ENCODE measurements at regions not wholly inside any gene's neighbourhood (a gene's known extent, or its start where the extent isn't known, plus 50 kb on each side); places are given as distances from the start of the nearest gene placed in this dataset.

DNA sequence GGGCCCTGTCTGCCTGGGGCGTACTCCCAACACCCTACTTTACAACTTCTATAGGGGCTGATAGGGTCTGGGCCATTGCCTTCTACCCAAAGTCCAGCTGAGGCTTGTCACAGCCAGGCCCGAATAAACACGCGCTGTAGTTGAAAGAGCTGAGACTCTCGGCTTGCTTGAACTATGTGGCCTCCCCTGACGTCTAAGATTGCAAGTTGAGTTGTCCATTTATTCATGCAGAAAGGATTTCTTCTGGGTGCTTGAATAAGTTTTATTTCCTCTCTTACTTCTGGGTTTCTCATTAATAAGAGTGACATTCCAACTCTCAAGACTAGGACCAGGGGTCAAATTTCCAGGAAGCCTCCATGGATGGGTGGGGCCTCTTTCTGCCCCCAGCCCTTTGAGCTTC is 74.4 kb upstream of the VRK1 start:
- no peak overlapping the region for H3K18ac ChIP-seq (ENCODE audit: extremely low read depth, low read length)
- H3K9ac ChIP-seq (replicated peaks in 1 of 4; ENCODE audit: extremely low read depth in 1 of 4, low read depth in 3 of 4, low read length in 3 of 4) = no peak overlapping the region
- H2AFZ ChIP-seq (ENCODE audit: low read length) = no peak overlapping the region
- H3K4me3 ChIP-seq (ENCODE audit: extremely low read depth in 1 of 4, insufficient read depth in 2 of 4, low read depth in 3 of 4, low read length in 4 of 4) = no peak overlapping the region
- FAIRE-seq (no peak), DNase-seq (ENCODE audit: low read depth in 1 of 2, low spot score in 2 of 2) (no peak)
- H3K79me2 ChIP-seq (ENCODE audit: control insufficient read depth in 1 of 2, insufficient read depth in 2 of 2, low read length in 2 of 2) = no peaks in the 10 kb centered on the region
- no peaks in the 10 kb centered on the region for H3K23me2 ChIP-seq (ENCODE audit: low read depth, low read length)
- no peak overlapping the region for H2BK20ac ChIP-seq (ENCODE audit: low read length)
- no peak overlapping the region for H3K23ac ChIP-seq (ENCODE audit: insufficient read length)
- no peak overlapping the region for H4K91ac ChIP-seq (replicated peaks; ENCODE audit: insufficient read length, low read length)
- no peaks in the 10 kb centered on the region for H3K36me3 ChIP-seq (ENCODE audit: control insufficient read depth in 2 of 4, insufficient read depth in 4 of 4, low read length in 3 of 4)
- H2BK12ac ChIP-seq (ENCODE audit: low read depth, low read length) = no peak overlapping the region
- H2BK5ac ChIP-seq (ENCODE audit: low read depth, low read length) = no peak overlapping the region
- H3K4me2 ChIP-seq (ENCODE audit: insufficient read depth in 1 of 2, low read depth in 2 of 2, low read length in 2 of 2) = no peak overlapping the region
- no peaks in the 10 kb centered on the region for H3K27me3 ChIP-seq (replicated peaks in 1 of 4; ENCODE audit: control insufficient read depth in 3 of 4, extremely low read depth in 1 of 4, insufficient read depth in 3 of 4, low read length in 3 of 4)
- no peaks in the 10 kb centered on the region for H3K9me3 ChIP-seq (ENCODE audit: insufficient read depth in 2 of 2, low read depth in 1 of 2, low read length in 1 of 2)
- no peak overlapping the region for H2BK120ac ChIP-seq (replicated peaks; ENCODE audit: low read depth, low read length)
- no peak overlapping the region for H3K56ac ChIP-seq (replicated peaks; ENCODE audit: insufficient read length, low read depth, low read length)
- H3K4me1 ChIP-seq (replicated peaks in 1 of 4; ENCODE audit: control insufficient read depth in 3 of 4, insufficient read depth in 4 of 4, low read length in 3 of 4) = no peaks in the 10 kb centered on the region
- 90% methylated on average over 6 of the region's 6 CpGs; no CpG with 5 or more reads in 1 of the 2 experiments for WGBS, 2 experiments (ENCODE audit: extremely low coverage in 1 of 2, insufficient coverage in 1 of 2, insufficient read length in 1 of 2, insufficient replicate concordance in 2 of 2, low coverage in 1 of 2, low lambda C conversion rate in 2 of 2, missing lambda C conversion rate in 1 of 2)
- no peak for TF ChIP-seq CEBPB (IDR thresholded peaks at IDR 0.05; ENCODE audit: low read depth, low read length)
- TF ChIP-seq, protein P1, sequence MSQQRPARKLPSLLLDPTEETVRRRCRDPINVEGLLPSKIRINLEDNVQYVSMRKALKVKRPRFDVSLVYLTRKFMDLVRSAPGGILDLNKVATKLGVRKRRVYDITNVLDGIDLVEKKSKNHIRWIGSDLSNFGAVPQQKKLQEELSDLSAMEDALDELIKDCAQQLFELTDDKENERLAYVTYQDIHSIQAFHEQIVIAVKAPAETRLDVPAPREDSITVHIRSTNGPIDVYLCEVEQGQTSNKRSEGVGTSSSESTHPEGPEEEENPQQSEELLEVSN (IDR thresholded peaks at IDR 0.05) = no peak
- TF ChIP-seq EGR1 (IDR thresholded peaks at IDR 0.05; ENCODE audit: borderline replicate concordance, low read depth, low read length) = no peak
- no peak for TF ChIP-seq MAFK (IDR thresholded peaks at IDR 0.05; ENCODE audit: low read depth, low read length)
- TF ChIP-seq JUND (IDR thresholded peaks at IDR 0.05; ENCODE audit: low read length) = no peak
- no peak for TF ChIP-seq EP300 (IDR thresholded peaks at IDR 0.05; ENCODE audit: borderline replicate concordance in 1 of 2, low read depth in 2 of 2, low read length in 2 of 2)
- TF ChIP-seq ASH2L (IDR thresholded peaks at IDR 0.05; ENCODE audit: low read length) = no peak
- no peak for TF ChIP-seq NRF1 (IDR thresholded peaks at IDR 0.05; ENCODE audit: low read depth, low read length)
- no peaks in the 10 kb centered on the region for H4K20me1 ChIP-seq (replicated peaks in 1 of 2; ENCODE audit: control insufficient read depth in 1 of 2, insufficient read depth in 2 of 2, low read length in 2 of 2)
- POLR2A ChIA-PET (ENCODE audit: partially characterized antibody) = no interaction called here
- no peak overlapping the region for H4K5ac ChIP-seq (ENCODE audit: insufficient read length, low read depth, low read length)
- no peaks in the 10 kb centered on the region for H3K79me1 ChIP-seq (ENCODE audit: low read depth, low read length)
- no peak overlapping the region for H3K27ac ChIP-seq (ENCODE audit: low read depth, low read length)
- no peak overlapping the region for H4K8ac ChIP-seq (ENCODE audit: extremely low read depth, insufficient read depth, low read length)
- H2AK5ac ChIP-seq (ENCODE audit: low read depth, low read length) = no peak overlapping the region
- H3K14ac ChIP-seq (ENCODE audit: insufficient read length) = no peak overlapping the region
- H3K4ac ChIP-seq (replicated peaks; ENCODE audit: insufficient read length, low read depth, low read length) = no peak overlapping the region
- no peak overlapping the region for H2BK15ac ChIP-seq (ENCODE audit: low read length)
- CTCF ChIA-PET (ENCODE audit: partially characterized antibody) = interaction anchor here (0.7 to 2.2 kb wide), 7 partner anchors 9 to 139 kb away, joined by 3 to 7 read pairs (median 3); no protein-coding TSS in a partner anchor
